ENCODE measurements at regions not wholly inside any gene's neighbourhood (a gene's known extent, or its start where the extent isn't known, plus 50 kb on each side); places are given as distances from the start of the nearest gene placed in this dataset.

DNA sequence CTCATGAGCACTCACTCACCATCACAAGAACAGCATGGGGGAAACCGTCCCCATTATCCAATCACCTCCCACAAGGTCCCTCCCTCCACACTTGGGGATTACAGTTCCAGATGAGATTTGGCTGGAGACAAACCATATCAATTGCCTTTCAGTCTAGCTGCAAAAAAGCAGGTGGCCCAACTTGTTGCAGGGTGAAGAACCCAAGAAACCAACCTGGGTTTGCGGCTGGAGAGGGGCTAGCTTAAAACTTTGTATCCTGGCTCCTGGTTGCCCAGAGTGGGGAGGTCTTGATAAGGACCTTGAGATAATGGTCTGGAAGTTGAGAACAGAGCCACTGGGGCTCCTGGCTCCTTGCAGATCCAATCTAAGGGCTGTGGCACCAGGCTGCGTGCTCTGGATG, 122.8 kb upstream of the PCBD1 start:
- Histone ChIP-seq H3K9ac (ENCODE audit: insufficient read depth in 1 of 2, low read depth in 2 of 2, low read length in 2 of 2) (no peak overlapping the region), H3K9me3 (replicated peaks; ENCODE audit: control insufficient read depth, insufficient read depth, low read depth, low read length) (no peaks in the 10 kb centered on the region), H3K9me1 (ENCODE audit: control insufficient read depth, insufficient read depth, low read length) (no peaks in the 10 kb centered on the region), H2AFZ (ENCODE audit: low read depth, low read length) (no peak overlapping the region), H3K79me2 (ENCODE audit: control insufficient read depth, insufficient read depth, low read length) (no peaks in the 10 kb centered on the region), H3K36me3 (ENCODE audit: control insufficient read depth, insufficient read depth, low read length) (no peaks in the 10 kb centered on the region), H3K27ac (ENCODE audit: extremely low read depth, low read depth, low read length) (no peak overlapping the region), H3K4me1 (replicated peaks in 1 of 2; ENCODE audit: control insufficient read depth in 2 of 2, insufficient read depth in 2 of 2, low read length in 2 of 2) (no peaks in the 10 kb centered on the region), H3K4me3 (no peak overlapping the region), H3K27me3 (ENCODE audit: control insufficient read depth in 2 of 2, insufficient read depth in 2 of 2, low read length in 2 of 2) (peaks cover 13 to 53% of the 10 kb centered on the region in 2 experiments), H4K20me1 (replicated peaks; ENCODE audit: control insufficient read depth, insufficient read depth, low read length) (peaks cover 26% of the 10 kb centered on the region; the same call in 1 of the 2 replicates), H3K4me2 (ENCODE audit: insufficient read depth, low read length) (no peak overlapping the region)
- DNase-seq (ENCODE audit: extremely low read depth in 1 of 4, low spot score in 3 of 4), result no peak
- ChIA-PET POLR2A (interaction anchor here (0.6 to 1.4 kb wide), 4 partner anchors 11 to 480 kb away, joined by 3 to 4 read pairs (median 3); no protein-coding TSS in a partner anchor), CTCF (ENCODE audit: low intra/inter-chr PET ratio) (no interaction called here)
- intact Hi-C loops (cut with micrococcal nuclease) (no loop called here), in situ Hi-C loops (cut with MboI) (no loop called here)
- no TSS peak for BruUV-seq (replicated peaks)
- 5% methylated on average over 3 of the region's 3 CpGs for WGBS (ENCODE audit: insufficient coverage, low coverage, missing lambda C conversion rate)
- ATAC-seq, result no peak
- no peak for FAIRE-seq
- TF ChIP-seq, protein P1, sequence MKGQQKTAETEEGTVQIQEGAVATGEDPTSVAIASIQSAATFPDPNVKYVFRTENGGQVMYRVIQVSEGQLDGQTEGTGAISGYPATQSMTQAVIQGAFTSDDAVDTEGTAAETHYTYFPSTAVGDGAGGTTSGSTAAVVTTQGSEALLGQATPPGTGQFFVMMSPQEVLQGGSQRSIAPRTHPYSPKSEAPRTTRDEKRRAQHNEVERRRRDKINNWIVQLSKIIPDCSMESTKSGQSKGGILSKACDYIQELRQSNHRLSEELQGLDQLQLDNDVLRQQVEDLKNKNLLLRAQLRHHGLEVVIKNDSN (CRISPR knock-in tag; IDR thresholded peaks at IDR 0.05), result no peak
- TF ChIP-seq, protein P2, sequence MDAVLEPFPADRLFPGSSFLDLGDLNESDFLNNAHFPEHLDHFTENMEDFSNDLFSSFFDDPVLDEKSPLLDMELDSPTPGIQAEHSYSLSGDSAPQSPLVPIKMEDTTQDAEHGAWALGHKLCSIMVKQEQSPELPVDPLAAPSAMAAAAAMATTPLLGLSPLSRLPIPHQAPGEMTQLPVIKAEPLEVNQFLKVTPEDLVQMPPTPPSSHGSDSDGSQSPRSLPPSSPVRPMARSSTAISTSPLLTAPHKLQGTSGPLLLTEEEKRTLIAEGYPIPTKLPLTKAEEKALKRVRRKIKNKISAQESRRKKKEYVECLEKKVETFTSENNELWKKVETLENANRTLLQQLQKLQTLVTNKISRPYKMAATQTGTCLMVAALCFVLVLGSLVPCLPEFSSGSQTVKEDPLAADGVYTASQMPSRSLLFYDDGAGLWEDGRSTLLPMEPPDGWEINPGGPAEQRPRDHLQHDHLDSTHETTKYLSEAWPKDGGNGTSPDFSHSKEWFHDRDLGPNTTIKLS (IDR thresholded peaks at IDR 0.05; ENCODE audit: borderline replicate concordance, low read depth), result no peak
- TF ChIP-seq HDGF (IDR thresholded peaks at IDR 0.05) (no peak), TEAD2 (tag; IDR thresholded peaks at IDR 0.05) (no peak), HNRNPK (IDR thresholded peaks at IDR 0.05; ENCODE audit: low read depth, low read length, poor library complexity, severe bottlenecking) (no peak), TAF9B (IDR thresholded peaks at IDR 0.05; ENCODE audit: partially characterized antibody) (no peak), POU5F1 (IDR thresholded peaks at IDR 0.05; ENCODE audit: borderline replicate concordance, low read depth, low read length, partially characterized antibody) (no peak), MYNN (IDR thresholded peaks at IDR 0.05) (no peak), MYNN (CRISPR knock-in tag; IDR thresholded peaks at IDR 0.05) (no peak)
- TF ChIP-seq, protein P3, sequence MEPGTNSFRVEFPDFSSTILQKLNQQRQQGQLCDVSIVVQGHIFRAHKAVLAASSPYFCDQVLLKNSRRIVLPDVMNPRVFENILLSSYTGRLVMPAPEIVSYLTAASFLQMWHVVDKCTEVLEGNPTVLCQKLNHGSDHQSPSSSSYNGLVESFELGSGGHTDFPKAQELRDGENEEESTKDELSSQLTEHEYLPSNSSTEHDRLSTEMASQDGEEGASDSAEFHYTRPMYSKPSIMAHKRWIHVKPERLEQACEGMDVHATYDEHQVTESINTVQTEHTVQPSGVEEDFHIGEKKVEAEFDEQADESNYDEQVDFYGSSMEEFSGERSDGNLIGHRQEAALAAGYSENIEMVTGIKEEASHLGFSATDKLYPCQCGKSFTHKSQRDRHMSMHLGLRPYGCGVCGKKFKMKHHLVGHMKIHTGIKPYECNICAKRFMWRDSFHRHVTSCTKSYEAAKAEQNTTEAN (CRISPR knock-in tag; IDR thresholded peaks at IDR 0.05), result no peak
- TF ChIP-seq, protein P4, sequence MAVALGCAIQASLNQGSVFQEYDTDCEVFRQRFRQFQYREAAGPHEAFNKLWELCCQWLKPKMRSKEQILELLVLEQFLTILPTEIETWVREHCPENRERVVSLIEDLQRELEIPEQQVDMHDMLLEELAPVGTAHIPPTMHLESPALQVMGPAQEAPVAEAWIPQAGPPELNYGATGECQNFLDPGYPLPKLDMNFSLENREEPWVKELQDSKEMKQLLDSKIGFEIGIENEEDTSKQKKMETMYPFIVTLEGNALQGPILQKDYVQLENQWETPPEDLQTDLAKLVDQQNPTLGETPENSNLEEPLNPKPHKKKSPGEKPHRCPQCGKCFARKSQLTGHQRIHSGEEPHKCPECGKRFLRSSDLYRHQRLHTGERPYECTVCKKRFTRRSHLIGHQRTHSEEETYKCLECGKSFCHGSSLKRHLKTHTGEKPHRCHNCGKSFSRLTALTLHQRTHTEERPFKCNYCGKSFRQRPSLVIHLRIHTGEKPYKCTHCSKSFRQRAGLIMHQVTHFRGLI (CRISPR knock-in tag; IDR thresholded peaks at IDR 0.05), result no peak
- TF ChIP-seq, protein P5, sequence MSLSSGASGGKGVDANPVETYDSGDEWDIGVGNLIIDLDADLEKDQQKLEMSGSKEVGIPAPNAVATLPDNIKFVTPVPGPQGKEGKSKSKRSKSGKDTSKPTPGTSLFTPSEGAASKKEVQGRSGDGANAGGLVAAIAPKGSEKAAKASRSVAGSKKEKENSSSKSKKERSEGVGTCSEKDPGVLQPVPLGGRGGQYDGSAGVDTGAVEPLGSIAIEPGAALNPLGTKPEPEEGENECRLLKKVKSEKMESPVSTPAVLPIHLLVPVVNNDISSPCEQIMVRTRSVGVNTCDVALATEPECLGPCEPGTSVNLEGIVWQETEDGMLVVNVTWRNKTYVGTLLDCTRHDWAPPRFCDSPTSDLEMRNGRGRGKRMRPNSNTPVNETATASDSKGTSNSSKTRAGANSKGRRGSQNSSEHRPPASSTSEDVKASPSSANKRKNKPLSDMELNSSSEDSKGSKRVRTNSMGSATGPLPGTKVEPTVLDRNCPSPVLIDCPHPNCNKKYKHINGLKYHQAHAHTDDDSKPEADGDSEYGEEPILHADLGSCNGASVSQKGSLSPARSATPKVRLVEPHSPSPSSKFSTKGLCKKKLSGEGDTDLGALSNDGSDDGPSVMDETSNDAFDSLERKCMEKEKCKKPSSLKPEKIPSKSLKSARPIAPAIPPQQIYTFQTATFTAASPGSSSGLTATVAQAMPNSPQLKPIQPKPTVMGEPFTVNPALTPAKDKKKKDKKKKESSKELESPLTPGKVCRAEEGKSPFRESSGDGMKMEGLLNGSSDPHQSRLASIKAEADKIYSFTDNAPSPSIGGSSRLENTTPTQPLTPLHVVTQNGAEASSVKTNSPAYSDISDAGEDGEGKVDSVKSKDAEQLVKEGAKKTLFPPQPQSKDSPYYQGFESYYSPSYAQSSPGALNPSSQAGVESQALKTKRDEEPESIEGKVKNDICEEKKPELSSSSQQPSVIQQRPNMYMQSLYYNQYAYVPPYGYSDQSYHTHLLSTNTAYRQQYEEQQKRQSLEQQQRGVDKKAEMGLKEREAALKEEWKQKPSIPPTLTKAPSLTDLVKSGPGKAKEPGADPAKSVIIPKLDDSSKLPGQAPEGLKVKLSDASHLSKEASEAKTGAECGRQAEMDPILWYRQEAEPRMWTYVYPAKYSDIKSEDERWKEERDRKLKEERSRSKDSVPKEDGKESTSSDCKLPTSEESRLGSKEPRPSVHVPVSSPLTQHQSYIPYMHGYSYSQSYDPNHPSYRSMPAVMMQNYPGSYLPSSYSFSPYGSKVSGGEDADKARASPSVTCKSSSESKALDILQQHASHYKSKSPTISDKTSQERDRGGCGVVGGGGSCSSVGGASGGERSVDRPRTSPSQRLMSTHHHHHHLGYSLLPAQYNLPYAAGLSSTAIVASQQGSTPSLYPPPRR (CRISPR knock-in tag; IDR thresholded peaks at IDR 0.05; ENCODE audit: borderline replicate concordance), result no peak

Data from K562 (cell line).